Activated effector memory CD4-positive, alpha-beta T cell treated with anti-CD3 and anti-CD28 coated beads, Interleukin-2, amount 50 U/mL, for 16 hours (primary cell): ENCODE measurements at regions not wholly inside any gene's neighbourhood (a gene's known extent, or its start where the extent isn't known, plus 50 kb on each side); places are given as distances from the start of the nearest gene placed in this dataset.
"Not testable (repeated sequence)": the region's sequence is repeated elsewhere in the genome, so short reads cannot be mapped to it uniquely, and the experiment has no call there.

Source experiments
- DNase-seq: peaks from one replicate; pipeline ENCODE4 v3.0.0-alpha.2; 2020

DNA sequence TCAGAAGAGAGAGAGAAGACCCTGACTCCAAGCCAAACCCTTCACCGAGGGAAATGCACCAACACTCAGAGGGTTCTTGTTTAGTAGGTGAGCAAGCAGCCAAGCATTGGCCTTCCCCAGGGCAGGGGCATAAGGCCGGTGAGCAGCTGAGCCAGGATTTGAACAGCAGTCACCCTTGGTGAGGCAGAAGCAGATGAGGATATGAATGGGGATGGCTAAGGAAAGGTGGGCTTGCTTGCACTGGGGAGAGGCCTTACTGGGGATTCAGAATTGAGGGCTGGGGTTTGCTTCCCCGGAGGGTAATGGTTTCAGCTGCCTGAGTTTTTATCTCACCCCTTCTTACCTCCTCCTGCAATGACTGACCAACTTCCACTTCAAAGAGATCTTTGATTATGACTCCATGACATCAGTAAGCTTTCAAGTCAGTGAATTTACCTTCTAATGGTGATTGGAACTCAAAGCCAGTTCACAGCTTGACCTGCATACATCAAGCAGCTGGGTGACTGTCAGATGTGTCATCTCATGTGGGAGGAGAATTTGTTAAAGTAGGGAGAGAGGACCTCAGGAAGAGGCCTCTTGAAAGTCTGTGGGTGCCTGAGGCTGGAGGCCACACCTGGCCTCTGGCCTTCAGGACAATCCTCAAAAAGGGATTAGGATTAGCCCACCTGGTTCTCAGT is 114.5 kb upstream of the PLGLB2 start:
- not testable (repeated sequence) for DNase-seq

DNA sequence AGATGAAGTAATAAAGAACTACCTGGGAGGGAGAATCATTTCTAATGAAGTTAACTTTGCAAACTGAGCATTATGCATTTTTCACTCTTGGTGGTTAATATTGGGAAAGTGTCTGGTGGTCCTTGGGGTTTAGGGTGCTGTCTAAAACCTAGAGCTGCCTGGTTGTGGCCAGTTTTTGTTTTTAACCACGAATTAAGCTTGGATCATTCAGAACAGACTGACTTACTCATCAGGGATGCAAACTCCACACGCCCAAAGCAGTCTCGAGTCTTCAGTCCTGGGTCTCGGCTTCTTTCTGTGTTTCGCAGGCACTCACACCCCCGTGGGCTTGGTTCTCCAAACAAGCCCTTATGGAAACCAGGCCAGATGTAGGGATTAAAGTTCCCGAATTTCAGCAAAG is 113.8 kb upstream of the PLGLB2 start:
- DNase-seq: not testable (repeated sequence)

DNA sequence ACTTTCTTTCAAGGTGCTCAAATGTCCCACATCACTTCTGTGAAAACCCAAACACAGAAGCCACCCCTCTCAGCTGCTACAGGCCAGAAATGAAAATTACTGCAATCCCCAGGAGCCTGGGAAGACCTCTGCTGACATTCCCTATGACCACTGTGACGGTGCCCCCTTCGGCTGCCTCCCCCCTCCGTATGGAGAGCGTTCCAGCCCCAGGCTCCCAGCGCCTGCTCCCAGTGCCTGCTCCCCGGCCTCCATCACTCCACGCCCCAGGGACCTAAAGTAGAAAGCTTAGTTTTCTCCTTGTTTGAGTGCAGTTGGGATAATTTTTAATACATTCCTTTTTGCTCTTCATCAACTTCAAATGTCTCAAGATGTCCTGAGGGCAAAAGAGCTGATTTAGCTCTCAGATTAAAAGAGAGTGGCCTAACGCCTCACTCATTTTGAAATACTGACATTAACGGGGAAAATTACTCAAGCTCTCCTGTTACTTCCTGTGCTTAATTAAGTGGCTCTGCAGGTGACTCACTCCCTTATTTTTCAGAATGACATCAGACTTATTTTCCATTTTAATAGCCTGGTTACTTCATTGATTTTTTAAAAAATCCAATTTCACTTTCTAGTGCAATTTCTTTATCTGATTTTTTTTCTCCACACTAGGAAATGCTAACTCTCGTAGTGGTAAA is 112.8 kb upstream of the PLGLB2 start:
- peak; percentile 62 for DNase-seq

DNA sequence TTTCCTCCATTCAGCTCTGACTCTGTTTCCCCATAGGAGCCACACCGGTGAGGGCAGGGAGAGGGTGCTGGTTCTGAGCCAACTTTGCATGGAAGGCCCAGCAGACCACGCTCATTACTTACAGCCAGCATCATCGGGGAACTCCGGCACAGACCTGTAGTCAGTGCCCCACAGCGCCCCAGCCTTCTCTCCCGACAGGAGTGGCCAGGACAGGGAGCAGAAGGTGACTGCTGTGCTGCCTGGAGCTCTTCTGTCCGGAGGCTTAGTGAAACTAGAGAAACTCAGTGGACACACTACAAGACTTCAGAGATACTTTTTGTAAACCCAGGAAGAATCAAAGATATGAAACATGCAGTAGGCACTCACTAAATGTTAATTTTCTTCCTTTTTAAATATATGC is 111.6 kb upstream of the PLGLB2 start:
- not testable (repeated sequence) for DNase-seq

DNA sequence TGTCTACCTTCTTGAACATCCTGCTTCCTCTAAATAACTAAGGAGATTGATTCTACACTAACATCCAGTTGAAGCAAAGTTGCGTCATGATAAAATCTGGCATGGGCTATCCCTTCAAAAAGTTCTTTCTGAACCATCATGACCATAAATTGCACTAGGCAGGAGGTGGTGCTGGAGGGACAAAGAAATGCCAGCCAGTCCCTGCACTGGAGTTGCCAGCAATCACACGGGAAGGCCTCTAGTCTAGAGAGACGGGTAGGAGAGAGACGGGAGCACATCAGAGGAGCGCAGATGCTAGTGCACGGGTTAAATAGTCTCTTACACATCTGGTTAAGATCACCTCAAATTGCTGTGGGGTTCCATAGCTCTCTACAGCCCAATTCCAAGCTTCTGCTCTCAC is 111.2 kb upstream of the PLGLB2 start:
- not testable (repeated sequence) for DNase-seq

DNA sequence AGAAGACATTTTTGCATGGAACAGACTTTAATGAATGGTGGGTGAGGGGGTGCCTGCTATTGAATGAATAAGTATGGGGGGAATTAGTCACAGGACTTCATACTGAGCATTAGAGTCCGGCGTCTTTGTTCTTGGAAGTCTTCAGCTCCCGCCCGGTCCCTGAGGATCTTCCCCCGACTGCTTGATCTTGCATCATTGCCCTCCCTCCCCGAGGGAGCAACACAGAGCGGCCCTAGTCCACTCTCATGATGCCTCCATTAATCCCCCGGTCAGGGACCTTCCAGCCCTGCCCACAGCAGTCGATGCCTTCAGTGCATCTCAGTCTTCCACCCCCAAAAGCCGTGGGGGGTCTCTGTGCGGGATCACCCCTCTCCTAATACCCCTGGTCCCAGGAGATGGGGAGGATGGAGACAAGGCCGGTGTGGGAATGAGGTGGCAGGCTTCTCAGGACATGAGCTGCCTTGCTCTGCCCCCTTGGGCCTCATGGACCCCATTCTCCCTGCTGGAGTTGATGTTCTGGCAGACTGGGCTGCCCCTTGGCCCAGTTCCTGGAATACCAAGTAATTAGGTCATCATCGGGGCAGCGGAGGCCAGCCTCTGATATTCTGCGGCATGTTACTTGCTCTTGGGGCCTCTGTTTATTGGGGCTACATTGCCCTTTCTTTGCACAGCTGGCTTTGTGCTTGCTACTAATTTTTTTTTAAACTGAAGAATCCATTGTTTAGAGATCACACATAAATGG is 110.5 kb upstream of the PLGLB2 start:
- DNase-seq: not testable (repeated sequence)

DNA sequence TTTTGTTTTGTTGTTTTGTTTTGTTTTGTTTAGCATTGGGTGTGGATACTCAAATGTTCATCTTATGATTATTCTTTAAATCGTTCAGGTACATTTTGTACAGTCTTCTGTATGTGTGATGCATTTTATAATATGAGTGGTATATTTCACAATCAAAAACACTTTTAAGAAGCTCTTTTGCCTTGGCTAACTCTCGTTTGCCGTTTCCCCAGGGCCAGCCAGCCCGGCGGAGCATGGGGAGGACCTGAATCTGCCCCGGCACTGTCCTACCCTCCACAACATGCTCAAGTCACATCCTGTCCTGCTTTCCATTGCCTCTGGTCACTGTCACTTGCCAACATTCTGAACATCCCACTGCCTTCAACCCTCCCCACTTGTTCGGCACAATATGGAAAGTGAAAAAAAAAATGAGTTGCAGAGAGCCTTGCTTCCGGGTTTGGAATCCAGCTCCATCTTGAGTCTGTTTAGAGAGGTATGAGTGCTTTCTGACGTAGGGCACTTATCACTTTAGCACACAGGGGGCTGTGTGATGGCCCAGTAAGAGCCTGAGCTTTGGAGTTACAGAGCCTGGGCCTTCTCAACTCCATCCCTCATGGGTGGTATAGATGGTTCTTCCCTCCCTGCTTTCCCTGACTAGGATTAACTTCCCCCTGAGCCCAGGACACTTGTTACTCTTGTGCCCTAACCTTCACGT is 109.6 kb upstream of the PLGLB2 start:
- DNase-seq: not testable (repeated sequence)

DNA sequence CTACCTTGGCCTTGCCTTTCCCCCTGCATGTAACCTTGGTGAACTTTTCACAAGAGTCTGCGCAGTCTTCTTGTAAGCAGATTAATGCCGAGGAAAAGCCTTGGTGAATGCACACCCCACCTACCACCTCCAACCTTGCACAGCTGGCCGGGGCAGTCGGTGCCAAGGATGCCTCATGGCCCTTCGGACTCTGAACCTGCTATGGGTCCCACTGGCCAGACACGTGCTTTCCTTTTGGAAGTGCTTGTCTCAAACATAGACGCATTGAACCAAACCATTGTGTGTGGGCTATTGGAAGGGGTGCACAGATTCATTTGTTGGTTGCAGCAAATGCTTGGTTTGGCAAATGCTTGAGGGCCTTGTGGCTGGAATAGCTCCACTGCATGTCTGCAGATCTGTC is 109.0 kb upstream of the PLGLB2 start:
- DNase-seq: not testable (repeated sequence)

DNA sequence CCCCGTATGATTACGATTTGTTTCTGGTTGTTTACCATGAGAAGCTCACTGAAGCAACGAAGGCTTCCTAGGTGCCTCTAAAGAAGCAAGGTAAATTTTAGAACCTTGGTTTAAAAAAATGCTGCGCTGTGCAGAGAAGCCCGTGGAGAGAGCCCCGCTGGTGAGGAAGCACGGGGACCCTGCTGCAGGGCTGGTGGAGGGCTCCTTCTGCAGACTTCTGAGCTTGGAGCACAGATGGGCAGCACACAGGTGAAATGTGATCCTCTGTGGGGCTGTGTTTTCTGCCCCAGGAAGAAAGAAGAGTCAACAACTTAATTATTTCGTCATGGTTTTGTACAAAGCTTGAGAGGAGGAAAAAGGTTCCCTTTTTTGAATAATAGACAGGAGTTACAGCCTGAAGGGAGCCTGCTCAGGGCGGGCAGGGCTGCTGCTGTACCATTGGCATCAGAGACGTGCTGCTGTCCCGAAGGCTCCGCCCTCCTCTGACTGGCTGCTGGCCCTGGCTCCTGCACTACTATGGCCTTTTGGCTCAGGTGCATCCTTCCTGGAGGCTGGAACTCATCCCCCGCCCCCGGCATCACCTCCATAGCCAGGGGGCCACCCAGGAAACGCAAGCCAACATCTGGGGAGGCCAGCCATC is 108.0 kb upstream of the PLGLB2 start:
- not testable (repeated sequence) for DNase-seq

DNA sequence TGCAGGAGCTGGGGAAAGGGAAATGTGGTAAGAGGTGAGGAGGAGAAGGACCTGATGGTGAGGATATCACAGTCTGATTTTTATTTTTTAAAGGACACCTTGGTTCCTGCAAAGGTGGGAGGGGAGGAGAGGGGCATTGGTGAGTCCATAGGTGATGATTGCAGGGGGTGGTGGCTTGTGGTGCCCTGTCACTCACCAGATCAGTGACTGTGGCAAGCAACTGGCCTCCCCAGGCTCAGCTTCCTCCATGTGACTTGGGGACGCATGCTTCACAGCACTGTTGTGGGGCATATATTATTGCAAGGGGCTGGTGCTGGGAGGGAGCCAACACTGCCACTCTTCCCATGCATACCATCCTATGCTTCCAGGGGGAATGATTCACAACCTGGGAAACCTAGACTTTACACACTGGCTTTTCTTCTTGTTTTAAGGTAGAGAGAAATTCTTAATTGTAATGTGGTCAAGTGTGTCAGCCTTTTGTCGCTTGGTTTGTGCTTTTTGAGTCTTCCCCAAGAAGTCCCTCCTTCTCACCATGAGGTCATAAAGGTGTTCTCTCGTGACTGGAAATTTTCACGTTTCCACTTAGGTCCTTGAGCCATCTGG is 106.8 kb upstream of the PLGLB2 start:
- not testable (repeated sequence) for DNase-seq

DNA sequence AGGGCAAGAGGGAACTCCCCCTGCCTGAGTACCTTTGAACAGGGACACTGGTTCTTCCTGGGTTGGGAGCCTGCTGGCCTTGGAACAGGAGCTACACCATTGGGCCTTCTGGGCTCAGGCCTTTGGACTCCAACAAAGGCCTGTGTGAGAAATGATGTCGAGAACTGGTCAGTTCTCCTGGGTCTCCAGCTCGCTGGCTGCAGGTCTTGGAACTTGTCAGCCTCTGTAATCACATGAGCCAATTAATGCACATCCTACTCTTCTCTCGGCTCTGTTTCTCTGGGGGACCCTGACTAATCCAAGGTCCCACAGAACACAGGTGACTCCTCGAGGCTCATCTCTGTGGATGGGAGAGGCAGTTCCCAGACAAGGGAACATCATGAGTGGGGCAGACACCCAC is 104.7 kb upstream of the PLGLB2 start:
- DNase-seq: not testable (repeated sequence)

DNA sequence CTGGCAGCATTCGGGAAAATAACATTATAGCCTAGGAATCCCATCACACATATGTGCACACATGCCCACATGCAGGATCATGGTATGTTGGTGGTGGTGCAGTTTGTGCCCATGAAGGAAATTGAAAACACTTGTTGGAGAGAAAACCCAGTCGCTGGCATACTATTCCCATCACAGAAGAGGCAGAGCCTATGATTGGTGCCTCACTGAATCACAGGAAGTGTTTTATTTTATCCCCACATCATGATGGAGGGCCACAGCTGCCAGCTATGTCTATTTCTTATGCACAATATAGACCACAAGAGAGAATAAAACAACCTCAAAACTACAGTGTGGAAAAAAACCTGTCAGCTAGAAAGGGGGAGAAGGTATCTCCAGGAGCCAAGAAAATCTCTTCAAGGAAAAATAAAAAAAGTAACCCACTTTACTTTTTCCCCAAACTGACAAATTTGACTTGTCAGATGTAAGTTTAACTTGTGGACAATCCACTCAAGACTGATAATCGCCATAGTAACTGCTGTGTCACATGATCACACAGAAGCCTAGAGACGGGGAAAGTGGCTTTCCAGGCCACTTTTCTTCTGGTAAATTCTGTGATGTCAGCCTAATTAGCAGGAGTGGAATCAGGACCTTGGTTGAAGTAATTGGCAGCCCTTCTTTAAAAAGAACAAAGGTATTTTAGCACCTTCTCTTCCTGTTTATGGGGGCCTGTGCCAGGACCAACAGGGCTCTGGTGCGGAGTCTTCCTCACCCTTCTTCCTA is 100.0 kb upstream of the PLGLB2 start:
- not testable (repeated sequence) for DNase-seq

DNA sequence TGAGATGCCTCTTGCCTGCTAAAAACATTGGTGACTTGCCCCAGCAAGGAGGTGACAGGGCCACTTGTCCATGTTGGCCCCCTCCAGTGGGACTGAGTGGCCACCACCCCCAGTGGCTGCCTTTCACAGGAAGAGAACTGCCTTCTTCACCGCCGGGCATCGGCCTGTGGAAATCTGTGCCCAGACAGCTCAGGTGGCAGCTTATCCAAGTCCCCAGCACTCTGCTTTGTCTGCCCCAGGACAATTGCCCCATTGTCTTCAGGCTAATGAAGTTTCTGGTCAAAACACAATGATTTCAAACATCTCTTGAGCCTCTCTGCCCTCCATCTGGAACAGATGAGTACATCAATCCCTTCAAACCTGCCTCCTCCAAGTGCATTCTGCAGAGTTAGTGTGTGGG is 99.1 kb upstream of the PLGLB2 start:
- DNase-seq: not testable (repeated sequence)

DNA sequence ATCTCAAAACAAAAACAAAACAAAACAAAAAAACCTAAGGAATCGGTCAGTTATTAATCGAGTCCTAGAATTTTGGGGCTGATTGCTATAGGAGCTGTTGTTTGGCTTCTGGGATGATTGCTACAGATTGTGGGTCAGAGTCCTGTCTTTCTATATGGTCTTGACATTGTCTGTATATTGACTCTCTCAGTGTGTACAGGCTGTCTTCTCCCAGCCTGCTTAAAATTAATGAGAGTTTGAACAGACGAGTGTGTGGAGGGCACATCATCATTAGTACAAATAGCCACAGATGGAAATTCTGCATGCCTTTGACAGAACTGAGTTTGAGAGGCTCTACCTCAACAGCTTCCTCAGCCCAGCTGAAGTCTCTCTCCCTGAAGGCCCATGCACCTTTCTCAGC is 98.0 kb upstream of the PLGLB2 start:
- DNase-seq: not testable (repeated sequence)

DNA sequence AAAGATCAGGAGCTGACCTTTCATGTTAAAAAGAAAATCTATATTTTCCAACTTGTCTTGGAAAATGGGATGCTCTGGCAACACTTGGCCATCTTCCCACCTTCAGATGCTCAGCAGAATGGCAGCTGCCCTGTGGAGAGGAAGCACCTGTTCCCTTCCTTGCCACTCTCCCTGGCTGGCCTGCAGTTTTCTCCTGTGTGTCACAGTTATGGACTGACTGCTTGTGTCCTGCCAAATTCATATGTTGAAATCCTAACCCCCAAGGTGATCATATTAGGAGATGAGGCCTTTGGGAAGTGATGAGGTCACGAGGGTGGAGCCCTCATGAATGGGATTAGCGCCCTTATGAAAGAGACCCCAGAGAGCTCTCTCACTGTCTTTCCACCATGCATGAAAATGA is 97.0 kb upstream of the PLGLB2 start:
- not testable (repeated sequence) for DNase-seq

DNA sequence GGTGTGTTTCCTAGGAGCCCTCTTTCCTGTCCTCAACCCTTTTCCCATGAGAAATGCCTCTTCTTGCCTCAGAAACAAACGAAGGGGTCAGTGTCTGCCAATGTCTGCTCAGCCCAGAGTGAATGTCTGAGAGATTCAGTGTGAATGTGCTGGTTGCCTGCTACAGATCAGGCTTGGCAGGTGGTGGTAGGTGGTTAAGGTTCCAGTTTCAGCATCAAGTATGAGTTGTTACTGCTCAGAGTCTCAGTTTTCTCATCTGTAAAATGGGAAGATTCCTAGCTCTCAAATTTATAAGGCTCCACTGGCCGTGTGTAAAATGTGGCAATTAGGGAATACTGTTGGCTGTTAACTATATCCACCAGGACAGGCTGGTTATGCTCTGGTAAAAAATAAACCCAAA is 96.3 kb upstream of the PLGLB2 start:
- DNase-seq: not testable (repeated sequence)

DNA sequence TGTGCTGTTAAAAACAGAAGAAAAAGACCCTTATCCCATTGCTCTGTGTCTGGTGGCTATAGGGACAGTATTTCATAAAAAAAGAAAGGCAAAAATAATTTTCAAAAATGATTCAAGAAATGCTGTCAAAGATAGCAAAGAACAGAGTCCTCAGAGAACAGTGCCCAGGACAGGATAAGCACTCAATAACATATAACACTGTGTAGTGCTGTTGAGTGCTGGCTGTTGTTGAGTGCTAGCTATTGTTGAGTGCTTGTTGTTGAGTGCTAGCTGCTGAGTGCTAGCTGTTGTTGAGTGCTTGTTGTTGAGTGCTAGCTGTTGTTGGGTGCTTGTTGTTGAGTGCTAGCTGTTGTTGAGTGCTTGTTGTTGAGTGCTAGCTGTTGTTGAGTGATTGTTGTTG is 94.5 kb upstream of the PLGLB2 start:
- DNase-seq: not testable (repeated sequence)

DNA sequence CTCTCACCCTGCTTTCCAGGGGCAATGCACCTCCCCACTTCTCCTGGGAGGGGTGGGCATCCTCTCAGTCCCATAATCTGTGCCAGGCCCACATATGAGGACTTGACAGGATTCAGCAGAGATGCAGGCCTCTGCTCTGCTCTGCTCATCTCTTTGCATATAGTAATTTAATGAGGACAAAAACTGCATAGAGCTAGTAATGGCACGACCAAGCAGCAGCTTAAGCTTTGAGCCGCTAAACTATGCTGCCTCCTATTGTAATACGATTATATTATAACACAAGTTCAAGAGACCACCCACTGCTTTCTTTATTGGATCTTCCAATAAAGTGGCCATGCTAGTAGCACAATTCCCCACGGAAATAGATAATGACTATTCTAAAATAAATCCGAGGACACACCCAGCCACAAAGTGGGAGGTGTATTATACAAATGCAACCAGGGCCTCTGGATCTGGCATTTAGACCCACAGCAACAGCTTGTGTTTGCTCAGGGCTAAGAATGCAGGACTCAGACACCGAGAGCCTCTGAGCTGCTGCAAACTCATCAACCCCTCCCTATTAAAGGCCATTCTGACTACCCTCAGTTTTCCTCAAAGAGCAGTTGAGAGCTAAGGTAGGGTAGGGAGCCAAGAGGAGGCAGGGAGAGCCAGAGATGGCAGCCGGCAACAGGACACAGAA is 93.6 kb upstream of the PLGLB2 start:
- not testable (repeated sequence) for DNase-seq

DNA sequence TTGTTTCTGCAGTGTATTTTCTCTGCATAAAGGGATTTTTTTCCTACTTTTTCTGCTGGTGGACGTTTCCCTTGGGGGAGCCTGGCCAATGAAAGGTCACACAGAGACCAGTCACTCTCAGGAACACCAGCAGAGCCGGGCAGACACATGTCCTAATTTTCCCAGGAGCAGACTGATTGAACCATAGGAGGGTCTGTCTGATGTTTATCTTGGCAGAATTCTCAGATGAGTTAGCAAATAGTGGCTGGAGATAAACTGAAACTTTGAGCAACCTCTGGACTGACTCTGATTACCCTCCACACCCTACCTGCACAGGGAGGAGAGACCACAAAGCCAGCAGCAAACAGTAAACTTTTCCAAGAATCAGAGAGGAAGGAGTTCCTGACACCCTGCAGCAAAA is 90.0 kb upstream of the PLGLB2 start:
- DNase-seq: not testable (repeated sequence)

DNA sequence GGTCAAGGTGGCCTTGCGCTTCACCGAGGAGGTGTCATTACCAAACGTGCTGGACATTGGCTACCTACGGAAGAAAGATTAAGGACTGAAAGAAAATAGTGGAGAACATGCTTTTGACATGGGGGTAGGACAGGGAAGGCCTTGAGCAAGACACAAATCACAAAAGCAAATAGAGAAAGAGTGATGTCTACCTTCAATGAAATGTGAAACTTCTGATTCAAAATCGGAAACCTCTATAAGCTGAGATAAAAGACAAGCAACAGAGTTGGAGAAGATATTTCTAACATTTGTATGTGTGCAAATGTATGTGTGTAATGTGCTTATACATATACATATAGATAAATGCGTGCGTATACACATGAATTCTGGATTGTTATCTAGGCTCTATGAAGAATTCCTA is 89.5 kb upstream of the PLGLB2 start:
- not testable (repeated sequence) for DNase-seq

DNA sequence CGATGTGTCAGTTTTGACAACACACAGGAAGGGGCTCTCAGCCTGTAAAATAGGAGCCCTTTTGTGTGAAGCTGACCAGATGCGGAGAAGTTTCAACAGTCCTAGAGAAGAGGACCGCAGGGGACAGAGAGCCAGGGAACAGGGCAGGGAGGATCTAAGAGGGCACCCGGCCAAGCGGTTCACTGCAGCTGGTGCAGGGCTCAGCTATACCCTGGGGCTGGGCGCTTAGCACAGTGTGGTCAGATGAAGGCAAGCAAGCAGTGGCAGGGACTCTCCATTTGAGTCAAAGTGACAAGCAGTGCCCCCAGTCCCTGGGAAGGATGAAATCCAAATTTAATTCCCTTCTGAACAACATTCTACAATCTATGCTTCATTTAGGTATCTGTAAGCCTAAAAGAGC is 88.9 kb upstream of the PLGLB2 start:
- DNase-seq: not testable (repeated sequence)
